ENCODE measurements at regions not wholly inside any gene's neighbourhood (a gene's known extent, or its start where the extent isn't known, plus 50 kb on each side); places are given as distances from the start of the nearest gene placed in this dataset.

- no peak overlapping the region for H3K27ac Mint-ChIP-seq
- H3K36me3 Mint-ChIP-seq (ENCODE audit: low read depth) = no peaks in the 10 kb centered on the region
- no peak overlapping the region for H3K4me3 Mint-ChIP-seq
- no peaks in the 10 kb centered on the region for H3K9me3 Mint-ChIP-seq
- H3K27me3 Mint-ChIP-seq = no peaks in the 10 kb centered on the region
- H3K4me1 Mint-ChIP-seq (ENCODE audit: low read depth) = no peaks in the 10 kb centered on the region
These were observed 706.3 kb downstream of the ADGRL2 start for GRCh38 chr1:82507011-82507410.

- Mint-ChIP-seq H3K27me3 (no peaks in the 10 kb centered on the region), H3K4me3 (no peak overlapping the region), H3K9me3 (no peaks in the 10 kb centered on the region), H3K27ac (no peak overlapping the region), H3K36me3 (ENCODE audit: low read depth) (no peaks in the 10 kb centered on the region), H3K4me1 (ENCODE audit: low read depth) (no peaks in the 10 kb centered on the region)
These were observed 703.1 kb downstream of the ADGRL2 start for GRCh38 chr1:82503822-82504221.

- Mint-ChIP-seq H3K27ac (no peak overlapping the region), H3K36me3 (ENCODE audit: low read depth) (no peaks in the 10 kb centered on the region), H3K4me1 (ENCODE audit: low read depth) (no peaks in the 10 kb centered on the region), H3K27me3 (no peaks in the 10 kb centered on the region), H3K9me3 (peaks cover 18% of the 10 kb centered on the region), H3K4me3 (no peak overlapping the region)
These were observed 698.3 kb downstream of the ADGRL2 start for GRCh38 chr1:82499022-82499421.

GRCh38 chr1:82494117-82494516, 693.4 kb downstream of the ADGRL2 start:
- Mint-ChIP-seq H3K27me3 (no peaks in the 10 kb centered on the region), H3K4me3 (no peak overlapping the region), H3K36me3 (ENCODE audit: low read depth) (no peaks in the 10 kb centered on the region), H3K4me1 (ENCODE audit: low read depth) (no peaks in the 10 kb centered on the region), H3K9me3 (peaks cover 23% of the 10 kb centered on the region), H3K27ac (no peak overlapping the region)

DNA sequence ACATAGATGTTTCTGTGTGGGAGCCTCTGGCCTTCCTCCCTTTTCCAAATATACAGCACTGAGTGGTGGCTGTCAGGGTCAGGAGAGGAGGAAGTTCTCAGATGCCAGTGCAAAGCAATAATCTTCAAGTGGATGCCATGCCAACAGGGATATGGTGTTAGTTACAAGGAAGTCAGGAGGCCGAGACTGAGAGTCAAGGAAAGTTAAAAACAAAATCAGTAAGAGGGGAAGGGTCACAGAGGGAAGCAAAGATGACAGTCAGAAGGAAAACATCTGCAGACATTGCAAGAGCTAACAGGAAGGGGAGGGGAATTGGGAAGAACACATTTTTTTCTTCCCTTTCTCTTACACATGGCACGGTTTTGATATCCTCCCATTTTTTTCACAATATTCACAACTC, 691.4 kb downstream of the ADGRL2 start:
- Mint-ChIP-seq H3K36me3 (ENCODE audit: low read depth) (no peaks in the 10 kb centered on the region), H3K4me3 (no peak overlapping the region), H3K27me3 (no peaks in the 10 kb centered on the region), H3K27ac (no peak overlapping the region), H3K9me3 (peaks cover 20% of the 10 kb centered on the region), H3K4me1 (ENCODE audit: low read depth) (no peaks in the 10 kb centered on the region)

- H3K27ac Mint-ChIP-seq = no peak overlapping the region
- H3K36me3 Mint-ChIP-seq (ENCODE audit: low read depth) = no peaks in the 10 kb centered on the region
- H3K27me3 Mint-ChIP-seq = no peaks in the 10 kb centered on the region
- no peaks in the 10 kb centered on the region for H3K4me1 Mint-ChIP-seq (ENCODE audit: low read depth)
- peaks cover 13% of the 10 kb centered on the region for H3K9me3 Mint-ChIP-seq
- no peak overlapping the region for H3K4me3 Mint-ChIP-seq
These were observed 690.7 kb downstream of the ADGRL2 start for GRCh38 chr1:82491301-82492048.

DNA sequence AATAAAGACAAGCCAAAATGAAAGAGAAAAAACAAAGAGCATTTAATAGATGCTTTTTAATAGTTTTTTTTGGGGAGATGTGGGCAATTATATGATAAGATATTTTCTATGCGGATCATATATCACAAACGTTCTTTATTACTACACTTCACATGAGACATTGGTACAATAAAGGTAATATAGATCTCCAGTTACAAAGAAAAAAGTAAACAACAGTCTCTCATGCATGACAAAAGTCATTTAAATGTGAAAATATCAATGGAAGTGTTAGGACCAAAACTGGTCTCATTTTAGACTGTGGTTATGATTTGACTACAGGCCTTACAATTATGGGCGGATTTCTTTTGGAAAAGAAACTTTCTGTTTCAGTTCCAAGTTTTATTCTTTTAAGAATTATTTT, 687.0 kb downstream of the ADGRL2 start:
- no peak overlapping the region for H3K27ac Mint-ChIP-seq
- H3K4me1 Mint-ChIP-seq (ENCODE audit: low read depth) = no peaks in the 10 kb centered on the region
- H3K36me3 Mint-ChIP-seq (ENCODE audit: low read depth) = no peaks in the 10 kb centered on the region
- no peak overlapping the region for H3K4me3 Mint-ChIP-seq
- no peaks in the 10 kb centered on the region for H3K9me3 Mint-ChIP-seq
- no peaks in the 10 kb centered on the region for H3K27me3 Mint-ChIP-seq

DNA sequence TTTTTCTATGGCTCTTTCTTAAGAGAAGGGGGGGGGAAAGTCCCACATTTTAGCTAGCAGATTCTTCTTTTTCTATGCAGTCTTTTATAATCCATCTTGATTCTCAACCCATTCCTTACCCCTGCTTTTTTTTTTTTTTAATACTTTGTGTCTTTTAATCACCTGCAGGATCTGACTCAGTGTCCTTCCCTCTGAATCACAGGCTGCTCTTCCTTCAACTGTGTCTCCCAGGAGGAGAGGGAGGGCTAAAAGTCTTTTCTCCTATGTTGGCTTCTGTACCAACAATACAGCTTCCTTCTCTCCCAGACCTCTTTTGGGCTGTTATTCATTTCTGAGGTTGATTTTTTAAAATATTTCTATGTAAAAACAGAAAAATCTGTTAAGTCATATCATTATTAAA, 686.2 kb downstream of the ADGRL2 start:
- Mint-ChIP-seq H3K36me3 (ENCODE audit: low read depth) (no peaks in the 10 kb centered on the region), H3K27ac (no peak overlapping the region), H3K9me3 (no peaks in the 10 kb centered on the region), H3K4me1 (ENCODE audit: low read depth) (no peaks in the 10 kb centered on the region), H3K4me3 (no peak overlapping the region), H3K27me3 (no peaks in the 10 kb centered on the region)

DNA sequence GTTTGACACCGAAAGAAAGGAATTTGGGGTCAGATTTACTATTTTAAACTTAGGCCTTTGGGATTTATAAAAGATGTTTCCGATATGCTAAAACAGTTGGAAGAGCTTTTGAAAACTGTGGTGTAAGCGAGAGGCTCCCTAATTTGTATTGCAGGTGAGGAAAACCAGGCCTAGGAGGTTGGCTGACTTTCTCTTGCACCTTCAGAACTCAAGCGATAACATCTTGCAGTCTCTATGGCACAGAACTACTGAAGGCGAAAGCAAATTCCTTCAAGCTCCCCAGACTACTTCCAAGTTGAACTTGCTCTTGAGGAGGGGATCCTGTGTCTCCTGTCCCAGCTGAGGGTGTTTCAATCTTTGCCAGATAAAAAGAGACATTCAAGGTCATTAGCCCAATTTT, 685.7 kb downstream of the ADGRL2 start:
- no peaks in the 10 kb centered on the region for H3K27me3 Mint-ChIP-seq
- no peak overlapping the region for H3K4me3 Mint-ChIP-seq
- no peaks in the 10 kb centered on the region for H3K36me3 Mint-ChIP-seq (ENCODE audit: low read depth)
- H3K27ac Mint-ChIP-seq = no peak overlapping the region
- H3K4me1 Mint-ChIP-seq (ENCODE audit: low read depth) = no peaks in the 10 kb centered on the region
- H3K9me3 Mint-ChIP-seq = no peaks in the 10 kb centered on the region

- Mint-ChIP-seq H3K4me1 (ENCODE audit: low read depth) (no peaks in the 10 kb centered on the region), H3K27me3 (no peaks in the 10 kb centered on the region), H3K36me3 (ENCODE audit: low read depth) (no peaks in the 10 kb centered on the region), H3K9me3 (no peaks in the 10 kb centered on the region), H3K27ac (no peak overlapping the region), H3K4me3 (no peak overlapping the region)
These were observed 685.0 kb downstream of the ADGRL2 start for GRCh38 chr1:82485591-82486369.

DNA sequence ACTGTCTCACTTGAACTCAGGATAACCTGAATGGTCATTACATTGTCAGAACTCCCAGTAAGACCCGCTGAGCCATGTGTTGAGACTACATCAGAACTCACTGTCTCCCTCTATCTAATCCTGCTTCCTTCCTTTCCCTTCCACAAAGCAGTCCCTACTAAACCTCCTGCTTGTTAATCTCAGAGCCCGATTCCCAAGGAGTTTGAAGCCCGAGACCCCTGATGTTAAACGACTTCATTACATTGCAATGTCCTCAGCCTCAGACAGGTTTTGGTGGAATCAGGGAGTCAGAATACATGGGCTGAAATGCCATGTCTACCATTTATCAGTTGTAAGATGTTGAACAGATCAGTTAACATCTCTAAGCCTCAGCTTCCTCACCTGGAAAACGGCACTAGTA, 682.4 kb downstream of the ADGRL2 start:
- no peak overlapping the region for H3K4me3 Mint-ChIP-seq
- H3K4me1 Mint-ChIP-seq (ENCODE audit: low read depth) = no peaks in the 10 kb centered on the region
- no peaks in the 10 kb centered on the region for H3K9me3 Mint-ChIP-seq
- H3K27ac Mint-ChIP-seq = no peak overlapping the region
- H3K27me3 Mint-ChIP-seq = no peaks in the 10 kb centered on the region
- H3K36me3 Mint-ChIP-seq (ENCODE audit: low read depth) = no peaks in the 10 kb centered on the region

DNA sequence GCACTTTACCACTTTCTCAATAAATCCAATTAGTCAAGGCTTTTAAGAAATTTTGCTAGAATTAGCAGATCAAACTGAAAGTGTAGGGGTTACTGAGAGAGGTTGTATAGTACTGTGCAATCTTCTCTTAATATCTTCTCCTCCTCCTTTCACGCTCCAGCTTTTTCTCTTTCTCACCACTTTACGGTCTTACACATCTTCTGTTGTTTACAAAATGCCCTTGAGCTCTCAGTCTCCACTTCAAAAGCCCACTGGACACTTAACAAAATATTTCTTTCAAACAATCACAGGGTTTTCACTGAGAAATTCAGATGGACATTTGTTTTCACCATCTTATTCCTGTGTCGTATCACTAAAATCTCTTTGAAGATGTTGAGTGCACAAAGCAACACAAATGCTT, 678.2 kb downstream of the ADGRL2 start:
- peaks cover 11% of the 10 kb centered on the region for H3K9me3 Mint-ChIP-seq

GRCh38 chr1:82472489-82473131, 671.9 kb downstream of the ADGRL2 start:
- Mint-ChIP-seq H3K36me3 (ENCODE audit: low read depth) (no peaks in the 10 kb centered on the region), H3K4me1 (ENCODE audit: low read depth) (no peaks in the 10 kb centered on the region), H3K27me3 (no peaks in the 10 kb centered on the region), H3K27ac (no peak overlapping the region), H3K4me3 (no peak overlapping the region), H3K9me3 (peaks cover 15% of the 10 kb centered on the region)

More for the DNA sequence above, 678.2 kb downstream of the ADGRL2 start:
- Mint-ChIP-seq H3K27ac (no peak overlapping the region), H3K36me3 (ENCODE audit: low read depth) (no peaks in the 10 kb centered on the region), H3K4me3 (no peak overlapping the region), H3K4me1 (ENCODE audit: low read depth) (no peaks in the 10 kb centered on the region), H3K27me3 (no peaks in the 10 kb centered on the region)

DNA sequence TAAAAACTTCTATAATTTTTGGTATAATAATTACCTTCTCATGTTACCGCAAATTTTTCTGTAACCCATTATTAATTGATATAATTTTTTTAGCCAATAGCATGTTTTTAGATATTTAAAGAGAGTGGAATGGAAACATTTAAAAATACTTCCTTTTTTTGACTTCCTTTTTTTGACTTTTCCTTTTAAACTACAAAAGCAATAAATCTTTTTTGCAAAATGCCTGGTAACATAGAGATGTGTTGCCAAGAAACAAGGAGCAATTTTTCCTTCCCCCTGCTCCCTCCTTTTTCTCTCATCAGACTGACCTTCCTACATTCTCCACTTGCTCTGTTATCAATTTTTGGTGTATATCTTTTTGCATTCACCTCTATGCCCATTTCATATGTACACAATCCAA, 666.2 kb downstream of the ADGRL2 start:
- H3K4me1 Mint-ChIP-seq (ENCODE audit: low read depth) = no peaks in the 10 kb centered on the region
- no peak overlapping the region for H3K27ac Mint-ChIP-seq
- H3K27me3 Mint-ChIP-seq = no peaks in the 10 kb centered on the region
- no peaks in the 10 kb centered on the region for H3K36me3 Mint-ChIP-seq (ENCODE audit: low read depth)
- no peak overlapping the region for H3K4me3 Mint-ChIP-seq
- H3K9me3 Mint-ChIP-seq = no peaks in the 10 kb centered on the region

- H3K36me3 Mint-ChIP-seq (ENCODE audit: low read depth) = no peaks in the 10 kb centered on the region
- H3K27me3 Mint-ChIP-seq = no peaks in the 10 kb centered on the region
- no peak overlapping the region for H3K27ac Mint-ChIP-seq
- H3K9me3 Mint-ChIP-seq = no peaks in the 10 kb centered on the region
- no peak overlapping the region for H3K4me3 Mint-ChIP-seq
- no peaks in the 10 kb centered on the region for H3K4me1 Mint-ChIP-seq (ENCODE audit: low read depth)
These were observed 665.7 kb downstream of the ADGRL2 start for GRCh38 chr1:82466416-82466815.

Data from stimulated activated naive CD8-positive, alpha-beta T cell treated with anti-CD3 and anti-CD28 coated beads, Interleukin-15, Interleukin-2, amounts not matched to agents 100 ng/mL and 50 ng/mL, for 24 hours (primary cell).